HL-60 (cell line): ENCODE measurements at regions not wholly inside any gene's neighbourhood (a gene's known extent, or its start where the extent isn't known, plus 50 kb on each side); places are given as distances from the start of the nearest gene placed in this dataset.

Source experiments
- DNase-seq, 2 experiments: peaks; one replicate each; pipeline ENCODE4 v3.0.0-alpha.2; 2010 to 2020; ENCODE audit warnings: low read depth in 1 of 2, low spot score in 1 of 2
- H3K27ac ChIP-seq: fragments of 250-450 bp; sonication (Bioruptor Pico); replicated peaks from 2 replicates; pipeline ENCODE4 v1.5.1; 2020; ENCODE audit warnings: mild to moderate bottlenecking, moderate library complexity
- H3K27me3 ChIP-seq: fragments of 250-450 bp; sonication (Bioruptor Pico); 2 replicates; pipeline ENCODE4 v1.5.1; 2021; ENCODE audit warnings: mild to moderate bottlenecking, moderate library complexity; ENCODE audit not compliant: insufficient read depth, poor library complexity, severe bottlenecking
- H3K4me3 ChIP-seq: replicated peaks from 2 replicates; pipeline ENCODE4 v1.5.1; 2011; ENCODE audit warnings: mild to moderate bottlenecking, control low read depth, low read length; ENCODE audit not compliant: insufficient read depth
- GABPA ChIP-seq: IDR thresholded peaks from 2 replicates; pipeline ENCODE4 v1.6.1; 2012; ENCODE audit warnings: low read depth
- POLR2AphosphoS5 ChIP-seq: IDR thresholded peaks from 2 replicates; pipeline ENCODE4 v1.6.1; 2012; ENCODE audit warnings: low read depth
- SPI1 ChIP-seq: IDR thresholded peaks from 2 replicates; pipeline ENCODE4 v1.6.1; 2012; ENCODE audit warnings: low read depth, mild to moderate bottlenecking, borderline replicate concordance
- TF ChIP-seq, protein P1 (sequence below): IDR thresholded peaks from 2 replicates; pipeline ENCODE4 v1.6.1; 2012; ENCODE audit warnings: low read depth; ENCODE audit not compliant: insufficient replicate concordance
- TF ChIP-seq, protein P2 (sequence below): IDR thresholded peaks from one replicate; pipeline ENCODE4 v1.5.1; 2011; ENCODE audit warnings: low read length, control low read depth, inconsistent platforms; ENCODE audit not compliant: insufficient read depth

DNA sequence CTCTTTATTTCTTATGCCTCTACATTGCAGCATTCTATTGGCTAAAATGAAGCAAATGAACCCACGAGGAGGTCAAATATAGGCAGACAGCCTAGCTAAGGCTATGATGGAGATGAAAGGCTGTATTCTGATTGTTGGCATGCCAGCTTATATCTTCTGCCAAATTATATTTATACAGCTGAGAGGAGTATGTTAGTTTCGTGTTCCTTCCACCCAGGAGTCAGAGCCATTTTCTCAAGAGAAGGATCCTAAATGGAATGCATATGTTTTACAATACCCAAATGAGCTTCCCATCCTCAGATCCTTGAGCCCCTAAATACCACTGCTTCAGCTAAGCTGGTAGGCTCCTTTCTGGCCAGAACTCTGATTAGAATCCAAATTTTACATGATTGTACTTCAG lies 178.4 kb upstream of the HDDC2 start:
- TF ChIP-seq GABPA (no peak), SPI1 (no peak), POLR2AphosphoS5 (no peak)
- TF ChIP-seq, protein P1, sequence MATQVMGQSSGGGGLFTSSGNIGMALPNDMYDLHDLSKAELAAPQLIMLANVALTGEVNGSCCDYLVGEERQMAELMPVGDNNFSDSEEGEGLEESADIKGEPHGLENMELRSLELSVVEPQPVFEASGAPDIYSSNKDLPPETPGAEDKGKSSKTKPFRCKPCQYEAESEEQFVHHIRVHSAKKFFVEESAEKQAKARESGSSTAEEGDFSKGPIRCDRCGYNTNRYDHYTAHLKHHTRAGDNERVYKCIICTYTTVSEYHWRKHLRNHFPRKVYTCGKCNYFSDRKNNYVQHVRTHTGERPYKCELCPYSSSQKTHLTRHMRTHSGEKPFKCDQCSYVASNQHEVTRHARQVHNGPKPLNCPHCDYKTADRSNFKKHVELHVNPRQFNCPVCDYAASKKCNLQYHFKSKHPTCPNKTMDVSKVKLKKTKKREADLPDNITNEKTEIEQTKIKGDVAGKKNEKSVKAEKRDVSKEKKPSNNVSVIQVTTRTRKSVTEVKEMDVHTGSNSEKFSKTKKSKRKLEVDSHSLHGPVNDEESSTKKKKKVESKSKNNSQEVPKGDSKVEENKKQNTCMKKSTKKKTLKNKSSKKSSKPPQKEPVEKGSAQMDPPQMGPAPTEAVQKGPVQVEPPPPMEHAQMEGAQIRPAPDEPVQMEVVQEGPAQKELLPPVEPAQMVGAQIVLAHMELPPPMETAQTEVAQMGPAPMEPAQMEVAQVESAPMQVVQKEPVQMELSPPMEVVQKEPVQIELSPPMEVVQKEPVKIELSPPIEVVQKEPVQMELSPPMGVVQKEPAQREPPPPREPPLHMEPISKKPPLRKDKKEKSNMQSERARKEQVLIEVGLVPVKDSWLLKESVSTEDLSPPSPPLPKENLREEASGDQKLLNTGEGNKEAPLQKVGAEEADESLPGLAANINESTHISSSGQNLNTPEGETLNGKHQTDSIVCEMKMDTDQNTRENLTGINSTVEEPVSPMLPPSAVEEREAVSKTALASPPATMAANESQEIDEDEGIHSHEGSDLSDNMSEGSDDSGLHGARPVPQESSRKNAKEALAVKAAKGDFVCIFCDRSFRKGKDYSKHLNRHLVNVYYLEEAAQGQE, result no peak
- TF ChIP-seq, protein P2, sequence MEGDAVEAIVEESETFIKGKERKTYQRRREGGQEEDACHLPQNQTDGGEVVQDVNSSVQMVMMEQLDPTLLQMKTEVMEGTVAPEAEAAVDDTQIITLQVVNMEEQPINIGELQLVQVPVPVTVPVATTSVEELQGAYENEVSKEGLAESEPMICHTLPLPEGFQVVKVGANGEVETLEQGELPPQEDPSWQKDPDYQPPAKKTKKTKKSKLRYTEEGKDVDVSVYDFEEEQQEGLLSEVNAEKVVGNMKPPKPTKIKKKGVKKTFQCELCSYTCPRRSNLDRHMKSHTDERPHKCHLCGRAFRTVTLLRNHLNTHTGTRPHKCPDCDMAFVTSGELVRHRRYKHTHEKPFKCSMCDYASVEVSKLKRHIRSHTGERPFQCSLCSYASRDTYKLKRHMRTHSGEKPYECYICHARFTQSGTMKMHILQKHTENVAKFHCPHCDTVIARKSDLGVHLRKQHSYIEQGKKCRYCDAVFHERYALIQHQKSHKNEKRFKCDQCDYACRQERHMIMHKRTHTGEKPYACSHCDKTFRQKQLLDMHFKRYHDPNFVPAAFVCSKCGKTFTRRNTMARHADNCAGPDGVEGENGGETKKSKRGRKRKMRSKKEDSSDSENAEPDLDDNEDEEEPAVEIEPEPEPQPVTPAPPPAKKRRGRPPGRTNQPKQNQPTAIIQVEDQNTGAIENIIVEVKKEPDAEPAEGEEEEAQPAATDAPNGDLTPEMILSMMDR, result no peak
- Histone ChIP-seq H3K27ac (no peak overlapping the region), H3K4me3 (no peak overlapping the region), H3K27me3 (no peaks in the 10 kb centered on the region)
- no peak for DNase-seq

DNA sequence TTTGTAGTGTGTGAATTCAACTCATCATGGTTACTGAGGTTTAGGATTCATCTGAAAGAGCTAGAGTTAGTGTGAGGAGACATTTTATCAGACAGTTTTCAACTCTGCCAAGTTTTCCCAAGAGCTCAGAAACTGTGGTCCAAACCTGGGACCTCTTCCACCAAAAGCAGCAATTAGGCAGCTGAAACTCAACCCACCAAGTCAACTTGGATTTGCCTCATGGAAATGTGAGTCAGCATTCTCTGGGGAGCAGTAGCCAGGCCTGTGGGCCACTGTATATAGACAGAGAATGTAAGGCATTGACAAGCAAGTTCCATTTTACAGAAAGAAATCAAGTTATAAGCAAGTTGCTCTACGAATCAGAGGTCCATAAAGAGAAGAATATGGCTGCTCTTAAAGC lies 178.8 kb upstream of the HDDC2 start:
- no peak for DNase-seq
- H3K27ac ChIP-seq, result no peak overlapping the region
- H3K27me3 ChIP-seq, result no peaks in the 10 kb centered on the region
- no peak overlapping the region for H3K4me3 ChIP-seq
- TF ChIP-seq GABPA (no peak), SPI1 (no peak), POLR2AphosphoS5 (no peak)
- TF ChIP-seq, protein P2, result no peak
- TF ChIP-seq, protein P1, result no peak

DNA sequence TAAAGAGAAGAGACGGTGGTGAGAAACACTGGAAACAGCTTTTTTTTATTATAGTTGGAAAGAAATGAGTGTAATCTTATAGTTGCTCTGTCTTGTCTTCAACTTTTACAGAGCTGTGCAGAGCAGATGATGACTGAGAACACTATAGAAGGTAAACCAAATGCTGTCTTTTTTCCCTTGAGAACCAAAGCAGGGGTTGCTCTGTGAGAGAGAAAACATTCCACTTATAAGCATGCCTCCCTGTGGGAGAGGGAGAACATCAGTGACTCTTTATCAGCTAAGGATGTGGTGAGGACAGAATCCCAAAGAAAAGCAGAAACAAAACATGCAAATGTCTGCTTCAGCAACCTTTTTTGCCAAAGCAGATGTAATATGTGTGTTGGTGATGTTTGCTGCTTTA lies 179.3 kb upstream of the HDDC2 start:
- H3K27me3 ChIP-seq, result no peaks in the 10 kb centered on the region
- H3K4me3 ChIP-seq, result no peak overlapping the region
- no peak overlapping the region for H3K27ac ChIP-seq
- no peak for DNase-seq
- no peak for TF ChIP-seq GABPA
- TF ChIP-seq, protein P2, result no peak
- no peak for TF ChIP-seq SPI1
- TF ChIP-seq, protein P1, result no peak
- TF ChIP-seq POLR2AphosphoS5, result no peak
